MCF 10A (cell line): ENCODE measurements at regions not wholly inside any gene's neighbourhood (a gene's known extent, or its start where the extent isn't known, plus 50 kb on each side); places are given as distances from the start of the nearest gene placed in this dataset.

Experiments
- BruUV-seq: library from RNA; stranded (reverse); fragments of 400-500 nt; replicated peaks from 2 replicates; lab custom pipeline; 2021; lab: Mats Ljungman, UMichigan
- CTCF ChIA-PET: fragments of 300-600 bp; sonication (Branson Sonifier 250); formaldehyde crosslinking; extraction: SDS; loops from one replicate; lab custom pipeline; 2021; ENCODE audit warnings: antibody characterized with exemption, inconsistent platforms; lab: Yijun Ruan, JAX
- POLR2A ChIA-PET: fragments of 300-600, 350-650 bp; sonication (Branson Sonifier 250); formaldehyde crosslinking; extraction: SDS; loops from one replicate; lab custom pipeline; 2020; ENCODE audit warnings: antibody characterized with exemption, inconsistent platforms; lab: Yijun Ruan, JAX
- DNase-seq: peaks from one replicate; pipeline ENCODE4 v3.0.0-alpha.2; 2018; ENCODE audit not compliant: unreplicated experiment
- H3K27ac Mint-ChIP-seq: one replicate; pipeline ENCODE4 v1.8.0; 2022; ENCODE audit warnings: mild to moderate bottlenecking, low read depth, mixed read lengths; ENCODE audit not compliant: unreplicated experiment
- H3K27me3 Mint-ChIP-seq: one replicate; pipeline ENCODE4 v1.8.0; 2022; ENCODE audit warnings: mixed read lengths; ENCODE audit not compliant: insufficient read depth, unreplicated experiment
- H3K36me3 Mint-ChIP-seq: one replicate; pipeline ENCODE4 v1.8.0; 2022; ENCODE audit warnings: mild to moderate bottlenecking, moderate library complexity, mixed read lengths; ENCODE audit not compliant: insufficient read depth, unreplicated experiment
- H3K4me1 Mint-ChIP-seq: one replicate; pipeline ENCODE4 v1.8.0; 2022; ENCODE audit warnings: mixed read lengths; ENCODE audit not compliant: insufficient read depth, unreplicated experiment
- H3K4me3 Mint-ChIP-seq: one replicate; pipeline ENCODE4 v1.8.0; 2022; ENCODE audit warnings: mild to moderate bottlenecking, moderate library complexity, mixed read lengths; ENCODE audit not compliant: unreplicated experiment
- H3K9me3 Mint-ChIP-seq: one replicate; pipeline ENCODE4 v1.8.0; 2022; ENCODE audit warnings: mixed read lengths; ENCODE audit not compliant: unreplicated experiment
- intact Hi-C: fragments of 100-400 bp; cut with micrococcal nuclease; formaldehyde crosslinking; loops from 2 replicates; pipeline ENCODE4 v1.14.1; 2022
- TF ChIP-seq, protein P1 (sequence below): fragments of 200-600 bp; IDR thresholded peaks from one replicate; pipeline ENCODE4 v1.8.0; 2022; ENCODE audit warnings: antibody characterized with exemption, mild to moderate bottlenecking; ENCODE audit not compliant: unreplicated experiment

DNA sequence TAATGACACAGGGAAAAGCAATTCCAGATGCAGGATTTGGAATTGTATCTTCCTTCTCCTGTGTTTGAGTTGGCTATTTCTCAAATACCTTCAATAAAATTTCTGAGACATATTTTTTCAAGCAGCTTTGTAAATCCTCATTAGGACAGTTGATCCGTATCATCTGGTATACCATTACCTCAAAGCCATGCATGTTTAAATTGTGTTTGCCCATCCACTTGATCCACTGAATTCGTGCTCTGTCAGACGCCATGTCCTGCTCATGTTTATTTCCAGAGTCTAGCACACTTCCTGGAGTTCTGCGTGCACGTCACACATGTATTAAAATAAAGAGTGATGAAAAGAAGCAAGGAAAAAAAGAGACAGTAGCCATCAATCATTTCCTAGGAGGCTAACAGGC is 141.8 kb upstream of the CDC14C start:
- DNase-seq: no peak
- POLR2A ChIA-PET: no interaction called here
- intact Hi-C loops: no loop called here
- Mint-ChIP-seq H3K4me3 (no peak overlapping the region), H3K36me3 (no peaks in the 10 kb centered on the region), H3K27ac (no peak overlapping the region), H3K27me3 (peaks cover 56% of the 10 kb centered on the region), H3K4me1 (no peaks in the 10 kb centered on the region), H3K9me3 (no peaks in the 10 kb centered on the region)
- no TSS peak for BruUV-seq
- TF ChIP-seq, protein P1, sequence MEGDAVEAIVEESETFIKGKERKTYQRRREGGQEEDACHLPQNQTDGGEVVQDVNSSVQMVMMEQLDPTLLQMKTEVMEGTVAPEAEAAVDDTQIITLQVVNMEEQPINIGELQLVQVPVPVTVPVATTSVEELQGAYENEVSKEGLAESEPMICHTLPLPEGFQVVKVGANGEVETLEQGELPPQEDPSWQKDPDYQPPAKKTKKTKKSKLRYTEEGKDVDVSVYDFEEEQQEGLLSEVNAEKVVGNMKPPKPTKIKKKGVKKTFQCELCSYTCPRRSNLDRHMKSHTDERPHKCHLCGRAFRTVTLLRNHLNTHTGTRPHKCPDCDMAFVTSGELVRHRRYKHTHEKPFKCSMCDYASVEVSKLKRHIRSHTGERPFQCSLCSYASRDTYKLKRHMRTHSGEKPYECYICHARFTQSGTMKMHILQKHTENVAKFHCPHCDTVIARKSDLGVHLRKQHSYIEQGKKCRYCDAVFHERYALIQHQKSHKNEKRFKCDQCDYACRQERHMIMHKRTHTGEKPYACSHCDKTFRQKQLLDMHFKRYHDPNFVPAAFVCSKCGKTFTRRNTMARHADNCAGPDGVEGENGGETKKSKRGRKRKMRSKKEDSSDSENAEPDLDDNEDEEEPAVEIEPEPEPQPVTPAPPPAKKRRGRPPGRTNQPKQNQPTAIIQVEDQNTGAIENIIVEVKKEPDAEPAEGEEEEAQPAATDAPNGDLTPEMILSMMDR: no peak
- CTCF ChIA-PET: no interaction called here

DNA sequence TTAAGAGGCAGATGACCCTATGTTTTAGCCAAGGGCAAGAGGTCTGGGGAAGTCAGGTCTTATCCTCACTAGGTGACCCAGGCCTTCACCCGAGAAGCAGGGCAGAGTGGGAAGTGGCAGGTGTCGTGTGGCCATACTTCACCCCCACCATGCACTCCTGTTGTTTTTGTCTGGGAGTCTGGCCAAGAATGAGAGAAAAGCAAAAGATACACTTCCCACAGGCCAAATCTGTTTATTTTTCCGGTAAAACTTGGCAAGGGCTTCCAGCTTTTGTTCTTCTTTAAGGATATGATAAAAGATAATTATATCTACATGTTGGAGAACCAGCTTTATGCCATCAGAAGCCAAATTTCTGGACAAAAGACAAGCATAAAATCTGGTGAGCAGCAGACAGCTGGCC is 137.4 kb upstream of the CDC14C start:
- intact Hi-C loops: no loop called here
- peaks cover 24% of the 10 kb centered on the region for H3K27me3 Mint-ChIP-seq
- no peaks in the 10 kb centered on the region for H3K4me1 Mint-ChIP-seq
- no peaks in the 10 kb centered on the region for H3K36me3 Mint-ChIP-seq
- ChIA-PET CTCF (no interaction called here), POLR2A (no interaction called here)
- H3K4me3 Mint-ChIP-seq: no peak overlapping the region
- TF ChIP-seq, protein P1: no peak
- H3K27ac Mint-ChIP-seq: no peak overlapping the region
- BruUV-seq: no TSS peak
- DNase-seq: no peak
- no peaks in the 10 kb centered on the region for H3K9me3 Mint-ChIP-seq

DNA sequence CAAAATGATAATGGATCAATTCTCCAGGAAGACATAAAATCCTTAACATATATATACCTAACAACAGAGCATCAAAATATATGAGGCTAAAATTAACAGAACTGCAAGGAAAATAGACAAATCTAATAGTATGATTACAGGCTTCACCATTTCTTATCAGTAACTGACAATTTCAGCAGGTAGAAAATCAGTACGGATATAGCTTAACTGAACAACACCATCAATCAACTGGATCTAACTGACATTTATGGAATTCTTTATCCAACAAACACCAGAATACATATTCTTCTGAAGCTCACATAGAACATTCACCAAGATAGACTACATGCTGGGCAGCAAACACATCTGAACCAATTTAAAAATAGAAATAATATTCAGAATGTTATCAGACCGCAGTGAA is 121.1 kb upstream of the CDC14C start:
- no peak overlapping the region for H3K27ac Mint-ChIP-seq

DNA sequence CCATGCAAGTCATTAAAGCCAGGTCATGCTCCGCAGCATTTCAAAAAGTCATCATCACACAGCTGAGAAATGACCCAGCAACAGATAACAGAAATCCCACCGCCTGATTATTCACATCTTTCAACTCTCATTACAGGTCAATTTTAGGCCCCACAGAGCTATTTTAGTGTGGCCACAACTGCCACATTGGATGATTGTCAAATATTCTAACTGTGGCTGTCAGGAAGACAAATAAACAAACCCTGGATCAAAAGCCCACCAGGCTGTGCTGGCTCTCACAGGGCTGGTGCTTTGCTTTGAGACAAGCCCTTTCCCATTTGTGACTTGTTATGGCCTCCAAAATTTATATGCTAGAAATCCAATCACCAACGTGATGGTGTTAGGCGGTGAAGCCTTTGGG is 117.6 kb upstream of the CDC14C start:
- TF ChIP-seq, protein P1: no peak
- no peak for DNase-seq
- CTCF ChIA-PET: interaction anchor here (0.9 kb wide), 1 partner anchor 19 kb away, joined by 4 read pairs; no protein-coding TSS in a partner anchor
- H3K4me1 Mint-ChIP-seq: no peaks in the 10 kb centered on the region
- BruUV-seq: no TSS peak
- H3K4me3 Mint-ChIP-seq: no peak overlapping the region
- H3K27ac Mint-ChIP-seq: no peak overlapping the region
- peaks cover 88% of the 10 kb centered on the region for H3K27me3 Mint-ChIP-seq
- no peaks in the 10 kb centered on the region for H3K9me3 Mint-ChIP-seq
- POLR2A ChIA-PET: no interaction called here
- intact Hi-C loops: no loop called here
- no peaks in the 10 kb centered on the region for H3K36me3 Mint-ChIP-seq

More for the DNA sequence above, 121.1 kb upstream of the CDC14C start:
- H3K4me1 Mint-ChIP-seq: no peaks in the 10 kb centered on the region
- no peaks in the 10 kb centered on the region for H3K9me3 Mint-ChIP-seq
- intact Hi-C loops: no loop called here
- peaks cover 88% of the 10 kb centered on the region for H3K27me3 Mint-ChIP-seq
- BruUV-seq: no TSS peak
- ChIA-PET CTCF (no interaction called here), POLR2A (no interaction called here)
- TF ChIP-seq, protein P1: no peak
- no peak overlapping the region for H3K4me3 Mint-ChIP-seq
- no peaks in the 10 kb centered on the region for H3K36me3 Mint-ChIP-seq
- no peak for DNase-seq
